ENCODE measurements at regions not wholly inside any gene's neighbourhood (a gene's known extent, or its start where the extent isn't known, plus 50 kb on each side); places are given as distances from the start of the nearest gene placed in this dataset.

DNA sequence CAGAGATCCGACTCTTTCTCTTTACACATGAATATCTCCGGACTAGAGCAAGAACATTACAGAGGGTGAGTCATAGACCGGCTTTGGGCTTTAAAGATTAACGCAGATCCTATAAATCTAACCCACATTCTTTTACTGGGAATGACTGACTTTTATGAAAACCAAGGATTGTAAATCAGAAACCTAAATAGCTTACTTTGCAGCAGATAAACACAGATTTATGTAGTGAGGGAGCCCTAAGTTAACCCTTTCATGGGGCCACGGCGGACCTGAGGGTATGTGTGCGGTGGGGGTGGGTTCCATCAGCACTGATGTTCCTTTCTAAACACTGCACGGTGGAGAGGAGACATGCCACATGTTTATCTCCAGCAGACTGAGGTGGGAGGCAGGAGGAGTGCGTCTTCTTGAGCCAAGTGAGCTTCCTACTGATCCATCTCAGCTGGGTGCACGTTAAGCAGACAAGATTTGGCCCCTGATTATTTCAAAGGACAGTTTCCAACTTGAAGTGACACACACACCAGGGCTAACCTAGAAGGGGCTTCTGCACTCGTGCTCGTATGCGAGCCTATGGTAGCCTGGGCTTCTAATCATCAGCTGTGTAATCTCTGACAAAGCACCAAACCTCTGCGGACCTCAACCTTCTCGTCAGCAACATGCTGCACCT is 127.6 kb downstream of the WDR11 start:
- peak overlapping the region in 1 of 3 experiments; percentile 59 for H3K4me3 ChIP-seq (ENCODE audit: control insufficient read depth in 2 of 3, extremely low read depth in 1 of 3, insufficient read depth in 2 of 3, low read depth in 1 of 3, low read length in 3 of 3)
- no peaks in the 10 kb centered on the region for H3K9me1 ChIP-seq (ENCODE audit: control insufficient read depth, extremely low read depth, insufficient read depth, low read length)
- H3K9me3 ChIP-seq (ENCODE audit: control insufficient read depth, low read depth, low read length), result peaks cover 15% of the 10 kb centered on the region
- no peak overlapping the region for H2AFZ ChIP-seq (ENCODE audit: control insufficient read depth, low read length)
- no peaks in the 10 kb centered on the region for H3K79me2 ChIP-seq (ENCODE audit: control insufficient read depth, insufficient read depth, low read length)
- H3K4me1 ChIP-seq (ENCODE audit: control insufficient read depth, extremely low read depth, insufficient read depth, low read length), result peaks cover 14% of the 10 kb centered on the region
- DNase-seq (ENCODE audit: low read depth, low spot score) (no peak), FAIRE-seq (peak; percentile 79)
- peak overlapping the region; percentile 86 for H3K4me2 ChIP-seq (ENCODE audit: control insufficient read depth, extremely low read depth, insufficient read depth, low read depth, low read length)
- no peak overlapping the region for H3K27ac ChIP-seq (ENCODE audit: control insufficient read depth, insufficient read depth, low read length)
- dilution Hi-C loops (cut with MboI; ENCODE audit: extremely low pct_ligation_motif_present, low sequenced_read_pairs), result no loop called here
- peaks cover 37% of the 10 kb centered on the region for H3K27me3 ChIP-seq (ENCODE audit: control insufficient read depth, extremely low read depth, insufficient read depth, low read length)
- H3K36me3 ChIP-seq (ENCODE audit: control insufficient read depth in 2 of 2, extremely low read depth in 1 of 2, insufficient read depth in 2 of 2, low read length in 2 of 2), result no peaks in the 10 kb centered on the region
- TF ChIP-seq, protein P1, sequence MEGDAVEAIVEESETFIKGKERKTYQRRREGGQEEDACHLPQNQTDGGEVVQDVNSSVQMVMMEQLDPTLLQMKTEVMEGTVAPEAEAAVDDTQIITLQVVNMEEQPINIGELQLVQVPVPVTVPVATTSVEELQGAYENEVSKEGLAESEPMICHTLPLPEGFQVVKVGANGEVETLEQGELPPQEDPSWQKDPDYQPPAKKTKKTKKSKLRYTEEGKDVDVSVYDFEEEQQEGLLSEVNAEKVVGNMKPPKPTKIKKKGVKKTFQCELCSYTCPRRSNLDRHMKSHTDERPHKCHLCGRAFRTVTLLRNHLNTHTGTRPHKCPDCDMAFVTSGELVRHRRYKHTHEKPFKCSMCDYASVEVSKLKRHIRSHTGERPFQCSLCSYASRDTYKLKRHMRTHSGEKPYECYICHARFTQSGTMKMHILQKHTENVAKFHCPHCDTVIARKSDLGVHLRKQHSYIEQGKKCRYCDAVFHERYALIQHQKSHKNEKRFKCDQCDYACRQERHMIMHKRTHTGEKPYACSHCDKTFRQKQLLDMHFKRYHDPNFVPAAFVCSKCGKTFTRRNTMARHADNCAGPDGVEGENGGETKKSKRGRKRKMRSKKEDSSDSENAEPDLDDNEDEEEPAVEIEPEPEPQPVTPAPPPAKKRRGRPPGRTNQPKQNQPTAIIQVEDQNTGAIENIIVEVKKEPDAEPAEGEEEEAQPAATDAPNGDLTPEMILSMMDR (optimal IDR thresholded peaks at IDR 0.05 in 1 of 3, IDR thresholded peaks at IDR 0.05 in 1 of 3, conservative IDR thresholded peaks at IDR 0.05 in 1 of 3; ENCODE audit: extremely low read depth in 1 of 3, insufficient read depth in 2 of 3, low read length in 3 of 3), result no peak
- no peak for TF ChIP-seq EZH2 (IDR thresholded peaks at IDR 0.05; ENCODE audit: low read length)
- H4K20me1 ChIP-seq (ENCODE audit: control insufficient read depth, extremely low read depth, insufficient read depth, low read length), result no peaks in the 10 kb centered on the region
- no peak overlapping the region for H3K9ac ChIP-seq (ENCODE audit: control insufficient read depth, extremely low read depth, insufficient read depth, low read length)

DNA sequence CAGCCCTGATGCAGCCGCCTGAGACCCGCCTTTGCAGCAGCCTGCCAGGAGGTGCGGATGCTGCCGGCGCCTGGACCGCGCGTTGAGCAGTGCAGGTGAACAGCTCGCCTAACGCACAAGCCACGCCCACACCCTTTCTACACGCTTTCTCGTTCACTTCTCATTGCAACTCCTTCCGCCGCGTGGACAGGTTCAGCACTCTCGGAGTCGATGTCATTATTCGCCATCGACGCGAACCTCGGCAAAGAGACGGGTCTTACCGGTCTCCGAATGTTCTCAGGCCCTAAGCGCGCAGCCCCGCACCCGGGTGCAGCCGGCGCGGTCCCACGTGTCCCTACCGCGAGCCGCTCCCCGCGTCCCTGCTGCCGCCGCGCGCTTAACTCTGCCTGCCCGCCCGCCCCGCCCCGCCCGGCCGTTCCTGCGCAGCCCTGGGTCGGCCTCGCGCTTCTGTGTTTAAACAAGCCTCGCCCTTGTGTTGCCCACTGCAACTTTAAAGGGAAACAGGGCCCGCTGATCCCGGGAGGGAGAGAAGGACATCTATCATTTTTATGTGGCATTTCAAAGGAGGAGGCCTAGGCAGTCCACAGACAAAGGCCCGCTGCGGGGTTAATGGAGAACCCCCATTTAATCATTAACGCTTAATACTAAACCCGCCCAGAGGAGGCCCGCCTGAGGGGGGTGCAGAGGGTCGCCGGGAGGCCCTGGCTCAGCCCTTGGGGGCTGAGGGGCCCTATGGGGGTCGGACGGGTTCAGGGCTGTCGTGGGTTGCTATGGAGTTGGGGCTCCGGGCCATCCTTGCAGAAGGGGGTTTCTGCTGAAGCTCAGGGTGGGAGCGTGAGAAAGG is 128.5 kb downstream of the WDR11 start:
- Histone ChIP-seq H3K4me2 (ENCODE audit: control insufficient read depth, extremely low read depth, insufficient read depth, low read depth, low read length) (peak overlapping the region; percentile 86), H2AFZ (ENCODE audit: control insufficient read depth, low read length) (peak overlapping the region; percentile 90)

More for the DNA sequence above, 128.5 kb downstream of the WDR11 start:
- no peak overlapping the region for H3K27ac ChIP-seq (ENCODE audit: control insufficient read depth, insufficient read depth, low read length)
- H3K9me3 ChIP-seq (ENCODE audit: control insufficient read depth, low read depth, low read length), result peaks cover 8% of the 10 kb centered on the region
- H3K9me1 ChIP-seq (ENCODE audit: control insufficient read depth, extremely low read depth, insufficient read depth, low read length), result no peaks in the 10 kb centered on the region
- no peak for TF ChIP-seq EZH2 (IDR thresholded peaks at IDR 0.05; ENCODE audit: low read length)
- TF ChIP-seq, protein P1 (optimal IDR thresholded peaks at IDR 0.05 in 1 of 3, IDR thresholded peaks at IDR 0.05 in 1 of 3, conservative IDR thresholded peaks at IDR 0.05 in 1 of 3; ENCODE audit: extremely low read depth in 1 of 3, insufficient read depth in 2 of 3, low read length in 3 of 3), result no peak
- H3K4me3 ChIP-seq (ENCODE audit: control insufficient read depth in 2 of 3, extremely low read depth in 1 of 3, insufficient read depth in 2 of 3, low read depth in 1 of 3, low read length in 3 of 3), result peak overlapping the region in 2 of 3 experiments; percentile 52 to 59
- no peaks in the 10 kb centered on the region for H3K36me3 ChIP-seq (ENCODE audit: control insufficient read depth in 2 of 2, extremely low read depth in 1 of 2, insufficient read depth in 2 of 2, low read length in 2 of 2)
- peaks cover 14% of the 10 kb centered on the region for H3K4me1 ChIP-seq (ENCODE audit: control insufficient read depth, extremely low read depth, insufficient read depth, low read length)
- no peak for FAIRE-seq
- no peaks in the 10 kb centered on the region for H3K79me2 ChIP-seq (ENCODE audit: control insufficient read depth, insufficient read depth, low read length)
- peaks cover 29% of the 10 kb centered on the region for H3K27me3 ChIP-seq (ENCODE audit: control insufficient read depth, extremely low read depth, insufficient read depth, low read length)
- H3K9ac ChIP-seq (ENCODE audit: control insufficient read depth, extremely low read depth, insufficient read depth, low read length), result no peak overlapping the region
- dilution Hi-C loops (cut with MboI; ENCODE audit: extremely low pct_ligation_motif_present, low sequenced_read_pairs), result no loop called here
- H4K20me1 ChIP-seq (ENCODE audit: control insufficient read depth, extremely low read depth, insufficient read depth, low read length), result no peaks in the 10 kb centered on the region
- no peak for DNase-seq (ENCODE audit: low read depth, low spot score)
